NCI-H1417 (cell line): ENCODE measurements at regions not wholly inside any gene's neighbourhood (a gene's known extent, or its start where the extent isn't known, plus 50 kb on each side); places are given as distances from the start of the nearest gene placed in this dataset.
"Not testable (repeated sequence)": the region's sequence is repeated elsewhere in the genome, so short reads cannot be mapped to it uniquely, and the experiment has no call there.

ENCODE experiments used
- DNase-seq, 3 experiments: peaks; one replicate each; lab custom pipeline; 2025; lab: John Stamatoyannopoulos, UW

DNA sequence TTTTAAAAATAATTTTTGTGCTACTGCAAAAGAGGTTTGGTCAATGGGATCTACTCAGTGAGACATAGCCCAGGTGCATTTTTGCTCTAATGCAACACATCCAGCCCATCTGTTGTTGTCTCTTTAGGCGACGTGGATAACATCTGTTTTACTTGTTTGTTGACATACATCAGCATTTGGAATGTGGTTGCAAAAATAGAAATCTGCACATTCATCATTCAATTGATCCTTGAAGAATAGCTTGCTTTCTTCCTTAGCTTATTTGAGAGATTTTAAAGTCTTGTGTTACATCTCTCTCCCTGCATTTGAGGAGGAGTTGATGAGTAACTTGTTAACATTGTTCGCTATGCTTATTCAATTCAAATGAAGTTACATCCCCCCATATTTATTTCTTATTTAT, 1202.3 kb downstream of the NSUN3 start:
- DNase-seq = no peak

DNA sequence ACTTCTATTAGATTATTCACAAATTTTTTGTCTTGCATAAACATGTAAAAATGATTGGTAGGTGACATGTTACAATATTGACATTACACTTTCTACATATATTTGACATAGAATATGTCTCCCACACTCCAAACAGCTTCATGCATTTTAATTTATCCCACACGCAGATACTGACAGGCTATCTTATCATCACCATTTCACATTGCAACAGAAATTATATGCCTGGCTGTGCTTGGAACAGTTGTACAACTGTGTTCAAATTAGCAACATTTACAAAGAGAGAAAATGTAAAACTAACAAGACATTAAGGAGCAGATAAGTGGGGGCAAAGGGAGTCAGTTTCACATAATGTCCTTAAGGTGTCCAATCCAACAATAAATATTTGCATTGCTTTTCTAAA, 1208.5 kb downstream of the NSUN3 start:
- DNase-seq = no peak

DNA sequence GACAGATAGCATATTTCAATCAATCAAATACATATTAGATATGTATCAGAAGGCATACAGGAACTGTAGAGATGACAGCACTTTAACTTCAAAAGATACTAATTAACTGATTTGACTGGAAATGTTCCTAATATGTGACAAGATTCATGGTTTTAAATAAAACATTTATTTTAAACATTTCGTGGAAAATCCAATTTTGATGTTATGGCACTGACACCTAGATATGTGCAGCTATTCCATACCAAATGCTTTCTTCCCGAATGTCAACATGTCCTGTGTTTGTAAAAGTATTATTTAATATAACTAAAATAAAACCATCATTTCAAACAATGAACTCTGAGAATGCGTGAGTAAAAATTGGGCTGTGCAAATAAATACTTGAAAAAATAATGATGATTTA, 1209.3 kb downstream of the NSUN3 start:
- no peak for DNase-seq

DNA sequence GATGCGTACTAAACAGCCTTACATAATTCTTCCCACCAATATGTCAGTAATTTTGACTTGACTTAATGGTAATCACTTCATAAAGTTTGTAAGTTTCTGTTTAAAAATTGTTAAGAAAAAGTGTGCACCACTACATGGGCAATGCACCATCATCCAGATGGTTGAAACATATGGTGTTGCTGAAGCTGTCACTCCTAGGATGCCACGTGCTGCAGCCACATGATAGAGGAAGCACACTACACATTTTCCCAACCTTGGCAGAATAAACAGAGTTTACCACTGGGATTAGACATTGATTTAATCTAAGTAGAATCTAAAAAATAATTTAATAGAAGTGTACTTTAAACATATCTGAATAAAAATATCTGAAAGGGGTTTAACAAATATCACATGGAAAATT, 1209.9 kb downstream of the NSUN3 start:
- no peak for DNase-seq

DNA sequence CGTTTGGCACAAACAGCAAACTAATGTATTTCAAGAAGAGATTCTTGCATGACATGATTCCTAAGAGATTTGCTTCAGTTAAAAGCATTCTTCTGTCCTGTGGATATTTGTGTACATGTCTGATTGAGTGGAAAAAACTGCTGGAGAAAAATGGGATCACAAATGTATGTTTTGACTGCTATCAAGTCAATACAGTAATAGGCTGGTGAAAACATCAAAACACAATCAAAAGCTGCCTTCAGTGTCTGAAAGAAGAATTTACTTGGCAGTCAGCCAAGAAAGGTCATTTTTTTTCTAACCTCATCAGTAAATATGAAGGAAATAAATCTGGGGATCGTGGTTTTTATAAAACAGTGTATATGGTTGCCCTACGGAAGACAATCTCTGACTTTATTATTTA, 1214.8 kb downstream of the NSUN3 start:
- DNase-seq = peak in 2 of 3 experiments; percentile 2 to 63

DNA sequence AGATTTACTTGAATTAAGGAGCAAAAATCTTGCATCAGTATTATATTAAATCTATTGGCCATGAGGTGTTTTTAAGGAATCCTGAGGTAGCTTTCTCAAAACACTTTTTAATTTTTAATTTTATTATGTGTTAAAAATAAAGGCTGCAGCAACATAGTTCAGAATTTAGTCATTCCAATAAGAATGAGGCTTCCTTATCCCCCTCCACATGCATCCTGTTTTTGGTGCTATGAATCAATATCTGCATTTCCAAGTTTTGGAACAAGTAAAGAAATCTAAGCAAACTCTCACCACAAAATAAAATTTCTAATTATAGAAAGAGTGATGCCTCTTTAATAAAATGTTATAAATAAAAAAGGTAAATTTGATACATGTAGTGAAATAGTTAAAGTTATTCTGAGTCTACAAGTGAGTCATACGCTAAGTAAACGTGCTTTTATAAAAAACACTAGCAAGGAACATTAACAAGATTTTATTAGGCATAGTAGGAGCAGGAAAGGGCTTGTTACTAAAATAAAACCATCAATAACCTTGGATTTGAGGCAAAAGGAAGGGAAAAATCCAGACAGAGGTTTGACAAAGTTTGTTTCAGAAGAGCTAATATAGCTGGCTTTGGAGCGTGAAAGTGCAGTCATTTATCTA, 1218.0 kb downstream of the NSUN3 start:
- no peak for DNase-seq

DNA sequence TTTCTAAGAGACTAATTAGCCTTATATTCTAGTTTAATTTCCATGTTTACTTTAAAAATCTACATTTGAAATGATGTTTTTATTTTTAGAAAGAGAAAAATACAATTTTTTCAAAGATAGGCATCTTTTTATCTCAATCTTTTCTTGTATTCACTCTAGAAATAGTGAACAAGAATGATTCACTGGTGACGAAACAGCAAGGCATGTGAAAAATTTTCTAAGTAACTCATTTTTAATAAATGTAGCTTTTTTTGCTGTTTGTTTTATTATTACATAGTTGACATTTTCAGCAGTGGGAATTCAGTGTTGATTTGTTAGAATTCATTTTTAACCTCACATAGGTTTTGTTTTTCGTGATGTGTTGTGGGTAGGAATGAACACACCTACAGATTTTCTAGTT, 1226.4 kb downstream of the NSUN3 start:
- no peak for DNase-seq

DNA sequence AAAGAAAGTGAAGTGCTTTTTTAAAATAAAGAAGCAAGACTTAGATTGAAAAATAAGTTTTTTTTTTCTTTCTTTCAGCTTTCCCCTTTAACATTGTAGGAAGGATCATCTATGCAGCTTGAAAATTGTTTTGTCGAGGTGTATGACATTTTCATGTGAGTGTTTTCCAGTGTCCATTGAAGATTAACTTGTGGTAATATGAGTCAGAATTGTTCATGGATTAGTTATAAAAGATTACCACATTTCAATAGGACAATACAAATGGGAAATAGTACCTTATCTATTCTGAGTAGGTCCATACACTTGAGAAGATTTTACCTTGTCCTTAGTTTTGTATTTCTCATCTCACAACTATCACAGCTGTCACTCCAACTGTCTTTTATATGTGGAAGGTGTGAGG, 1234.7 kb downstream of the NSUN3 start:
- DNase-seq = no peak

DNA sequence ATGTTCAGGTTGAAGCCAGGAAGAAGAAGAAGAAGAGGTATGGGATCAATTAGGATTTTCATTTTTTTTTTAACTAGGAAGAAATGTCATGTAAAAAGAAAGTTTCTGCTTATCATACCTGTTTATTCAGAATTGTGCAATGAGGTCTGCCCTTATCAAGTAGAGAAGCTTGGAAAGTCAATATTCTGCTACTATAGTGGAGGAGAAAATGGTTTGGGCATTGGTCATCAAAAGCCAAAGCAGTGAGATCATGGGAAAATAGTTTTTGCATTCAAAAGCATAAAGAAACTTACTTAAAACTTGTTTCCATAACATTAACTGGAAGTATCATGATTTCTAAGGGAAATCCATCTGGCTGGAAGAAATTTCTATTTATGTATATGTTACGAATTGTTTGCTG, 1239.2 kb downstream of the NSUN3 start:
- DNase-seq = no peak

DNA sequence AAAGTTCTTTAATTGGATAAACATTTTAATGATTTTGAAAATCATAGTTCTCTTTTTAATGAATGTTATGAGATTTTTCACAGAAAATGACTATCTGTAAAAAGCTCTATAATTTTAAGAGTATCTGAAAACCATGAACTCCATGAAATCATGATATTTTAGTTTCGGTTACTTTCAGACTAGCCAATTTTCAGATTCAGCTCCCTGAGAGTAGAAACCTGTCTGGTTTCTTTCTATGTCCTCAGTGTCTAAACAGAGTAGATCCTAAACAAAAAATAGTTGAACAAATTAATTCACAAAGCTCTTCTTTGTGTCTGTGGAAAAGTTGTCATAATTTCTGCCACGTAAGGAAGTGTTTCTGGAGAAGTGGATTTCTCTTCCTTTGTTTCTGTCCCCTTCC, 1247.7 kb downstream of the NSUN3 start:
- no peak for DNase-seq

DNA sequence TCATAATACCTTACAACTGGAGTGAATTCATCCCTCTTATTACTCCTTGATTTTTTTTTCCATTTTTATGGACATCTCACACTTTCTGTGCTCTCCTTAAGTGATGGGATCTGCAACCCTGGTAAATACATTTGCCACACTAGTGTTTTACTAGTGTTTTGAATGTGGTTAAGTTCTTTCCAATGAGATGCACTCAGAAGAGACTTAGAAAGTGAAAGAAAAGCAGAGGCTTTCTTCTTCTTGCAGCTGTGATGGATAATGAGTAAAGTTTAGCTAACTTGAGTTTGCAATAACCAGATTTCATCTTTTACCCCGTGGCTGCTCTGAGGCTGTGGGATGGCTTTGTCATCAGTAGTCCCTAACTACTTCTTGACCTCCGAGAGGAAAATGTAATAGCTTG, 1248.4 kb downstream of the NSUN3 start:
- DNase-seq = no peak

DNA sequence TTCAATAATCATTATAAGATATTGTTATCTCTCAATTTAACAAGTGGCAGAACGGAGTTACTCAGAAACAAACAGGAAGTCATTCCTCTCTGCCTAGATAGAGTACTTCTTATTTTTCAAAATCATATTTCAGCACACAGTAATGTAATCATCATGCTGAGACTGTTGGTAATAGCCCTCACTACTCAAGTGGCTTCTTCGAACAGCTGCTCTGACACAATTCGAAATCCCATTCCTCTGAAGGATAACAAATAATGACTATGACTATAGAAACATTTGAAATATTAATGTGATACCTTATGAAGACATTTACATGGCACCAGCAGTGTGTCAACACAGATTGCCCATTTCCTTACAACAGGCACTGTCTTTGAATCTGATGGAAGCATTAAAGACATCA, 1249.8 kb downstream of the NSUN3 start:
- DNase-seq = peak in 1 of 3 experiments; percentile 25

DNA sequence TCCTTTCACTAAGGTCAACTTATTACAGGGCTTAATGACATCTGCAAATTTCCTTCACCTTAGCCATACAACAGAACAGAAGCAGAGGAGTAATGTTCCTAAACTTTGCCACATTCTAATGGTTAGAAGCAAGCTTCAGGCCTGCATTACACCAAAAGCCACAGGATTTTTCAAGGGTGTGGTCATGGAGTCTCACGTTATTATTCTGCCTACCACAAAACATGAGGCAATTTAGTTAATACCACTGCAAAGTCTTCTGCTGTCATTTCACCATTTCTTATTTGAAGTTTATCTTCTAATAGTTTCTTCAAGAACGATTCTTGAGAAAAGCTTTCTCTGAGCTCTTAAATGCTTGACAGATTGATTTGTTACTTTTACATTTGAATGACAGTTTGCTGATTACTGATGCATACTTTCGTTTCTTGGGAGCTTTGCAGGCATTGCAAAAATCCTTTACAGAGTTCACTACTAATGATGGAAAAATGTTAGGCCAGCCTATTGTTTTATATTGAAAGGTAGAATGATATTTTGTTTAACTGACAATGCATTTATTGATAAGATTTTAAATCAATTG, 1257.1 kb downstream of the NSUN3 start:
- no peak for DNase-seq

DNA sequence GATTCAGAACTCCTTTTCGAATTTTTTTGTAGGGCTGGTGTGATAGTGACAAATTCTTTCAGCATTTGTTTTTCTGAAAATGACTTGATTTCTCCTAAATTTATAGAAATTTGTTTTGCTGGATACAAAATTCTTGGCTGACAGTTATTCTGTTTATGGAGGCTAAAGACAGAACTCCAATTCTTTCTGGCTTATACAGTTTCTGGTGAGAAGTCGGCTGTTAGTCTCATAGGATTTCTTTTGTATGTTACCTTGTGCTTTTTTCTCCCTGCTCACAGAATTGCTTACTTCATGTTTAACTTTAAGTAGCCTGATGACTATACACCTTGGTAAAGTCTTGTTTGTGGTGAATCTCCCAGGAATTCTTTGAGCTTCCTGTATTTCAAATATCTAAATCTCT, 1264.6 kb downstream of the NSUN3 start:
- no peak for DNase-seq

DNA sequence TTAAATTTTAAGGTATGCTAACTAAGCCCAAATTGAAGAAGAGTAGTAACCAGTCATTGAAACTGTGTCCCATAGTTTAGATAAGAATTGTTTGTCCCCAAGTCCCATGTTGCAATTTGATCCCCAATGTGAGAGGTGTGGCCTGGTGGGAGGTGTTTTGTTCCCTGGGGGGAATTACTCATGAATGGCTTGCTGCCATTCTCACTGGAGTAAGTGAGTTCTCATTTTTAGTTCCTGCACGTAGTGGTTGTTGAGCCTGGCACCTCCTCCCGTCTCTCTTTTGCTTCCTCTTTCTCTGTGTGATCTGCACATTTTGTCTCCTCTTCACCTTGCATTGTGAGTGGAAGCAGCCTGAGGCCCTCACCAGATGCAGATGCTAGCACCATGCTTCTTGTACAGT, 1271.0 kb downstream of the NSUN3 start:
- DNase-seq = no peak

DNA sequence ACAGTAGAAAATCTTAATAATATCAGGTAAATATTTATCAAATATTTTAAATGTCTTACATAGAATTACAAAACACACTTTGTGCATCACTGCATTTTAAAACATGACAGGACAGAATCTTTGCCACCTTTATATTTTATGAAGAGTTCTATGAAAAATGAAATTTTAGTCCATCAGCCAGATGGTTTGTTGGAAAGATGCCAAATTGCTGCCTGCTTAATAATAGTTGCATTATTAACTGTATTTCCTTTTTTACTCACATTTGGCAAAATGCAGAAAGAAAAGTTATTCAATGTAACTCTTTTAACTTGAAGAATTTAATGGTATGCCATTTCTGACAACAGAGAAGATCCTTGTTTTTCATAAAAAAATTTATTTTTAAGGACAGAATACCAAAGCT, 1271.6 kb downstream of the NSUN3 start:
- DNase-seq = no peak

DNA sequence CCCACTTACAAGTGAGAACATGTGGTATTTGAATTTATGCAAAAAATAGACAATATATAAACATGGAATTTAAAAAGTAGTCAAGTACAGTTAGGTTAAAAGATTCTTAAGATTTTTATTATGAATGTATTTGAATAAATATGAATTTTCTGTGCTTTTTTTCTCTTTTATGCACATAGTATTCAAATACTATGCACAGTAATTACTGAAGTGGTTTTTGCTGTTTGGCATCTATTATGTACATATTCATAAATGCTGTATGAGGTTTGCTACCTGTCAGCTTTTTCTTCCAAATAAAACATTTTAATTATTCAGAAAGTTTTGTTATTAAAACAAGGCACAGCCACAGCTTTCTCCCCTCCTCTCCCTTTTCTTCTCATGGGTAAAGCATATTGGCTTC, 1272.7 kb downstream of the NSUN3 start:
- DNase-seq = no peak

DNA sequence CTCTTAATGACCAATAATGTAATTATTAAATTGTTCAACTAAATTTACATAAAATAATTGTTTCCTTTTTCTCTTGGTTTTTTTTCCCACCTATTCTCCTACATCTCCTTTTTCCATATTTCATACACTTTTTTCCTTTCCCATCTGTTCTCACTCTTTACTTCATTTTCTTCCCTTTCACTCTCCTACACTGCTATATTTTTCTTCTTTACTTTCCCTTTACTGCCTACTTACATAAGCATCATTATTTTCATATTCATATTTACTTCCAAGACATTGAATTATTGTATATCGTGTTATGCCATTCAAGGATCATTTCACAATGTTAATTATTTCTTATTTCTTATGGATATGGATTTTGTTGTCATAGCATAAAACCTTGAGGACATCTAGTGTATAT, 1275.6 kb downstream of the NSUN3 start:
- DNase-seq = no peak

DNA sequence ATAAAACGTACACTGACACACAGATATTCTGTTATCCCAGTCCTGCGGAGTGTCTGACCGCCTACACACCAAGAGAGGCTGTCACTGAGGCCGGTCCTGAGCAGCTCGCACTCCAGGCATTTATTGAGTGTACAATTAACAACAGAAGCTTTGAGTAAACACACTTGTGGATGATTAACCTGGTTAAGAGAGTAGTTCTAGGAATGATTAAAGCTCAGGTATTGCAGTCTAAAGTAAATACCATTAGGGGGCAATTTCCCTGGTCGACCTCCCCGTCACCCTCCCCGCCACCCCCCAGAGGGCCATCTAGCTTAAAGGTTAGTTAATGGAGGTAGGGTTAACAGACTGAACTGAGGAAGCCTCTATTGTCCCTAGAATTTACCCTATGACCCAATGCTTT, 1278.5 kb downstream of the NSUN3 start:
- peak in 2 of 3 experiments; percentile 27 to 74 for DNase-seq

DNA sequence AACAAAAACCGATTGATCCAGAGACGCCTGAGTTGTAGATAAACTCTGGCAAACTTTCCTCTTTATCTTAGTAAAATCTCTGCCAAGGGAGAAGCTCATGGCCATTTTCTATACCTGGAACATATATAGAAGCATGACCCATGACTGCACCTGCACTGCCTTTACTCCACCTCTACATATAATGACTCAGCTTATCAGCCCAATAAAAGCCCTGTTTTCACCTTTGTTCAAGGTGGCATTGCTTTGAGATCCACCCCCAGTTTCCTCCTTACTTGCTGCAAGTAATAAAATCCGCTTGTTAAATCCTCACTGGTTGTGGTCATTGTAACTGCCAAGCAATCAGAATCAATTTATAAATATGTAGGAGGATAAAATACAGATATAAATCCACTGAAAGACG, 1280.4 kb downstream of the NSUN3 start:
- no peak for DNase-seq

DNA sequence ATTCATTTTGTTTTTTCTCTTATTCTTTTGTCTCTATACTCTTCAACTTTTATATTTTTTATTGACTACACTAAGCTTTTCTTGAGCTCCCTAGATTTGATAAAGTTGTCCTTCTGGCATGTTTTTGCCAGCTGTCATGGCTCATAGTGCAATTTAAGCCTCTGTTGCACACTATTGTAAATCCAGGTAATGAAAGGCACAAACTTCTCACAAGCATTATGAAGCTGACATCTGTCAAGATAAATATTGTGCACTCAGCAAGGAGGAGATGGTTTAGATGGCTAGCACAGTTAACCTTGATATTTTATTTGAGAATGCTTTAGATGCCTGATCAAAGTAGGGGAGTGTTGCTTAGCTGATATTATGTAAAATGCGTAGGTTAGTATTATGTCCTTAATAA, 1280.9 kb downstream of the NSUN3 start:
- no peak for DNase-seq

DNA sequence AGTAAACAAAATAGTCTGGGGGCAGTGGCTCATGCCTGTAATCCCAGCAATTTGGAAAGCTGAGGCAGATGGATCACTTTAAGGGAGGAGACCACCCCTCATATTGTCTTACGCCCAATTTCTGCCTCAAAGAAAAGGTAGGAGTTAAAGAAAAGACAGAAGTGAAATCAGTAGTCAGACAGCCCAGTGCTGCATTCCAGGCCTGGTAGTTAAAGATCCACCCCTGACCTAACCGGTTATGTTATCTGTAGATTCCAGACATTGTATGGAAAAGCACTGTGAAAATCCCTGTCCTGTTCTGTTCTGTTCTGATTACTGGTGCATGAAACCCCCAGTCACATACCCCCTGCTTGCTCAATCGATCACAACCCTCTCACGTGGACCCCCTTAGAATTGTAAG, 1285.1 kb downstream of the NSUN3 start:
- DNase-seq = not testable (repeated sequence)

DNA sequence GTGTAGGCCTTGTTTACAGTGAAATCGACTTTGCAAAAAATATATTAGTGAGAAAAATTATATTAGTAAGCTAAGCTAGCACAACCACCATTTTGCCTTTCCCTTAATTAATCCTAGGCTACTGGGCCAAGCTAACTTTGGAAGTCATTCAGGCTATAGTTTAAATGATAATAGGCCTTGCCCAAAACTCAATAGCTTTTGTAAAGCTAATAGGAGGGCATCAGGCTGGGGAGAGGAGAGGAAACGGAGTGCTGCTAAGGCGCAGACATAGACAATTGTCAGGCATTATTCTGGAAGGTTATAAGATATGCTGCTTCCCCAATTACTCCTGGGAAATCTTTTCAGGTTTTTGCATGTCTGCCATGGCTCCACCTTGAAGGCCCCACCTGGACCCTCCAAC, 1286.0 kb downstream of the NSUN3 start:
- no peak for DNase-seq

DNA sequence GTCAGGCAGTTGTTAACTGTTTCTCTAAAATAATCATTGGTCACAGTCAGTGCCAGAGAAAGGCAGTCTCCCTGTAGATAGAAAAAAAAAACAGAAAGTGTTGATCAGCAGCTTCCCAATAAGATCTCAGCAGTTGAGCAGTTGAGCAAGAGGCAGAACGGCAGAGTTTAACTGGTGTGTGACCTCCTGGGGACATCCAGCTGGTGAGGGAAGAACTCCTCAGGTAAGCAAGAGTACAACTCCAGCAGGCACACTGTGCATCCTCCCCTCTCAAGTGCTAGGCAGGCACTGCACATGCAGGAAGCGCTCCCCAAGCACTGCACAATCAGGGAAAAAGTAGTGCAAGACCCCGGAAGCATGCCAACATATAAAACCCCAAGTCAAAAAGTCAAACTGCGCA, 1287.2 kb downstream of the NSUN3 start:
- no peak for DNase-seq
